Fibroblast of mammary gland (primary cell): ENCODE measurements at regions not wholly inside any gene's neighbourhood (a gene's known extent, or its start where the extent isn't known, plus 50 kb on each side); places are given as distances from the start of the nearest gene placed in this dataset.

ENCODE experiments used
- DNase-seq: peaks from one replicate; pipeline ENCODE4 v3.0.0-alpha.2; 2010; ENCODE audit warnings: low read depth
- H3K4me3 ChIP-seq: 2 replicates; pipeline ENCODE4 v1.5.1; 2011; ENCODE audit warnings: low read depth, mild to moderate bottlenecking, low read length, moderate library complexity; ENCODE audit not compliant: control insufficient read depth
- TF ChIP-seq, protein P1 (sequence below): conservative IDR thresholded peaks from 2 replicates; pipeline ENCODE4 v1.5.1; 2011; ENCODE audit warnings: low read depth, low read length, inconsistent platforms; ENCODE audit not compliant: control insufficient read depth, insufficient read depth

DNA sequence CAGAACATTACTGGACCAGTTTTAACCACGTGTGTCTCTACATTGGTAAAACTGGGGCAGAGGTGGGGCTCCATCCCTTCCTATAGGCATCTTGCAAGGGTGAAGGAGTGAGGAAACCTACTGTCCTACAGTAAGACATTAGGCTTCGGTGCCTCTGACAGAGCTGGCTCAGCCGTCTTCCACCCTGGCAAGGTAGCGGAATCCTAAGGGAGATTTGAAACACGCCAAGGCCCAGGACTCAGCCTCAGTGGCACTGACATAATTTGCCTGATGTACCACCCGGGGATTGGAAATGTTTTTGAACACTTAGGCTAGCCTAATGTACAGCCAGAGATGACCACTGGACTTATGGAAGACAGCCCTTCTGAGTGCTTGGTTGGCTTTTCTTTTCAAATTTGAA, 329.7 kb upstream of the IRX1 start:
- no peak overlapping the region for H3K4me3 ChIP-seq
- TF ChIP-seq, protein P1, sequence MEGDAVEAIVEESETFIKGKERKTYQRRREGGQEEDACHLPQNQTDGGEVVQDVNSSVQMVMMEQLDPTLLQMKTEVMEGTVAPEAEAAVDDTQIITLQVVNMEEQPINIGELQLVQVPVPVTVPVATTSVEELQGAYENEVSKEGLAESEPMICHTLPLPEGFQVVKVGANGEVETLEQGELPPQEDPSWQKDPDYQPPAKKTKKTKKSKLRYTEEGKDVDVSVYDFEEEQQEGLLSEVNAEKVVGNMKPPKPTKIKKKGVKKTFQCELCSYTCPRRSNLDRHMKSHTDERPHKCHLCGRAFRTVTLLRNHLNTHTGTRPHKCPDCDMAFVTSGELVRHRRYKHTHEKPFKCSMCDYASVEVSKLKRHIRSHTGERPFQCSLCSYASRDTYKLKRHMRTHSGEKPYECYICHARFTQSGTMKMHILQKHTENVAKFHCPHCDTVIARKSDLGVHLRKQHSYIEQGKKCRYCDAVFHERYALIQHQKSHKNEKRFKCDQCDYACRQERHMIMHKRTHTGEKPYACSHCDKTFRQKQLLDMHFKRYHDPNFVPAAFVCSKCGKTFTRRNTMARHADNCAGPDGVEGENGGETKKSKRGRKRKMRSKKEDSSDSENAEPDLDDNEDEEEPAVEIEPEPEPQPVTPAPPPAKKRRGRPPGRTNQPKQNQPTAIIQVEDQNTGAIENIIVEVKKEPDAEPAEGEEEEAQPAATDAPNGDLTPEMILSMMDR, result no peak
- no peak for DNase-seq

DNA sequence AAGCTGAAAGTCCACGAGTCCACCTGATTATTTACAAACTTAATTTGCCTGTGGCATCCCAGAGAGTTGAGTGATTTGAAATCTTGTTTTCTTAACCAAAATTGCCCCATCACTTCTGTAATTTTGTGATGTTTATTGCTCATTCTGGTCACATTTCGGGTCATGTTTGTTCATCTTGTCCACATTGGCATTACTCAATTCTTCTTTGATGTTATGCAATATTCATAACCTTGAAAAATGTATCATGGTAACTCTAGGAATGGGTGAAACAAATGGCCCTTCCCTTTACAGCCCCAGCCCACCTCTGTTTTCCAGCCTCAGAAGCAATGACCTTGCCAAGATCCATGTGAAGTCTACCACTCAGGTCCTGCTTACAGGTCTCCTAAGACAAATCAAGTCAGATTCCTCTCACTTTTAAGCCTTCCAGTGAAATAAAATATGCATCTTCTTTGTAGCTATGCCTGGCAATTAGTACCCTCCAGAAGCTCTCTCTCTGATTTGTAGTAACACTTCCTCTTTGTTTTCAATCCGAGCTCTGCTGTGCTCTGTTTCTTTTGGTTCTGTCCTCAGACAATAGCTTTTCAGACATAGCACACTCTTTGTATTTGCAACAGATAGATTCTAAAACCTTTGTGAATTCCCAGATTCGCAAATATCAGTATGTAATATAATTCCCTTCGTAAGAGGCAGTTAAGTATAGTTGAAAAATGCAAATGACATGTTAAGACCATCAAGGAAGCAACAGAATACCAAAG, 330.3 kb upstream of the IRX1 start:
- DNase-seq, result no peak

DNA sequence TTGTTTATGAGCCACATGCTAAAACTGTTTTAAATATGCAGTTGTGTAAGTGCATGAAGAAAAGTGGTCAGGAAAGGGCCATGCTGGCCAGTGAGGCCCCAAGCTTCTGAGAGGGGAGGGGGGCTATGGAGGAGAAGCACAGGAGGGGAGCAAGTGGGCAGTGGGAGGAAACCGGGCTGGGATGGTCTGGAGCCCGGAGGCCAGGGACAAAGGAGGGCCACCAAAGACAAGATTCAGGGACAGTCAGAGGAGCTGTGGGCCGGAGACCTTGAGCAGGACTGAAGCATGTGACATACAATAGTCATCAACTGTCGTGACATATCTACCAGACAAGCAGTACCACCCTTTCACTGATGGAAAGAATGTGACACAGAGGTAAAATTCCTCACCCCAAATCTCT, 333.2 kb upstream of the IRX1 start:
- DNase-seq, result no peak
- TF ChIP-seq, protein P1, result no peak
- no peak overlapping the region for H3K4me3 ChIP-seq

More for the DNA sequence above, 330.3 kb upstream of the IRX1 start:
- H3K4me3 ChIP-seq, result no peak overlapping the region
- TF ChIP-seq, protein P1, result no peak

DNA sequence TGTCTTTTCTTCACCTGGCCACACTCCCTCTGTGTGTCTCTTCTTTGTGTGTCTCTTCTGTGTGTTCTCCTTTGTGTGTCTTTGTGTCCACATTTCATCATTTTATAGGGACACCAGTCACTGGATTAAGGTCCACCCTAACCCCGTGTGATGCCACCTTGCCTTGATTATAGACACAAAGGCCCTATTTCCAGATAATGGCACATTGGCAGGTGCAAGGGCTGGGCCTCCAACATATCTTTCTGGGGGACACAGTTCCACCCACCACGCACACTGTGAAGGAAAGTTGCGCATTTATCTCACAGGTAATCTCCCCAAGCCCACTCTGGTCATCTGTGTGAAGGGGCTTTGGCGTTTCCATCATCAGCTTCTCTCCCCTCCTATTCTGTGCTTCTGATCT, 334.6 kb upstream of the IRX1 start:
- no peak for DNase-seq
- H3K4me3 ChIP-seq, result no peak overlapping the region
- TF ChIP-seq, protein P1, result no peak

DNA sequence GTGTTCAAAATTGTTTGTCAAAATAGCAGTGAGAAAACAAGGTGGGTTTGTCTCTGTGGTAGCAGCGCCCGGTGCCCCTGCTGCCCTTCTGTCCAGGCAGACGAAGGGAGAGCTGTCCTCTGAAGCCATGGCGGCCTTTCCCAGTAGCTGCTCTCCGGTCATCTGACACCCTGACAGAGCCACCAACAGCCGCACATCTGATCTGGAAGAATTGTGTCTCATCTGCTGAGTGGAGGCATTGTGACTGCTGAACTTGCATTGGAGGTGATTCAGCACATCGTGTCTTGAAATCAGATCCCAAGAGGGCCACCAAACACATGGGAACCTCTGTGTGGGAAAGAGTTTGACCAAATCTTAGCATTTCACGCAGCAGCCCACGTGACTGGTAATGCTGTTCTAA, 337.6 kb upstream of the IRX1 start:
- no peak for DNase-seq
- TF ChIP-seq, protein P1, result no peak
- no peak overlapping the region for H3K4me3 ChIP-seq

DNA sequence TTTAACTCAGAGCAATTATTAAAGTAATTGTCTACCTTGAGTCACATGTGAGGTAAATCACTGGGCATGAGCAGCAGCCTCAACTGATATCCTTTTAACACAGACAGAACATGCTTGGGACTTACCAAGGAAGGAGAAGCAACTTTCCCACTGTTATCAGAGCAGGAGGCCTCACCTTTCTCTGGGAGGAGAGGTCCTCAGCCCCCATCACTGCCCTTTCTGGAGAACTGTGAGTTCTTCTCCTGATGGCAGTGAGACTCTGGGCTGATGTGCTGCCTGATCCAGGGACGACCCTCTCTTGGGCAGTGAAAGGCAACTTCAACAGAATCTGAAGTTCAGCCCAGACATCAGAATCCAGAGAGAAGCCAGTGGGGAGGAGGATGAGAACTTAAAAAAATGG, 343.4 kb upstream of the IRX1 start:
- TF ChIP-seq, protein P1, result no peak
- no peak for DNase-seq
- H3K4me3 ChIP-seq, result no peak overlapping the region
